Activated B cell treated with CpG ODN at 0.5 μM for 24 hours (primary cell): ENCODE measurements at regions not wholly inside any gene's neighbourhood (a gene's known extent, or its start where the extent isn't known, plus 50 kb on each side); places are given as distances from the start of the nearest gene placed in this dataset.
"Not testable (repeated sequence)": the region's sequence is repeated elsewhere in the genome, so short reads cannot be mapped to it uniquely, and the experiment has no call there.

Experiments
- ATAC-seq: fragments of 200-7000 bp; cut with Tn5 transposase; one replicate; pipeline ENCODE4 v1.10.0; 2021; ENCODE audit warnings: low read depth, mild to moderate bottlenecking, moderate library complexity
- CTCF ChIA-PET: fragments of 350-600 bp; sonication (Branson Sonifier 250); formaldehyde crosslinking; loops from one replicate; lab custom pipeline; 2021; ENCODE audit warnings: antibody characterized with exemption; lab: Charles Lee
- POLR2A ChIA-PET: fragments of 350-600 bp; sonication (Branson Sonifier 250); formaldehyde crosslinking; loops from one replicate; lab custom pipeline; 2021; ENCODE audit warnings: antibody characterized with exemption; lab: Charles Lee
- DNase-seq: peaks from one replicate; pipeline ENCODE4 v3.0.0; 2022
- H3K27ac Mint-ChIP-seq: one replicate; pipeline ENCODE4 v1.8.0; 2020; ENCODE audit warnings: mixed read lengths
- H3K27me3 Mint-ChIP-seq: one replicate; pipeline ENCODE4 v1.8.0; 2021; ENCODE audit warnings: mixed read lengths
- H3K36me3 Mint-ChIP-seq: one replicate; pipeline ENCODE4 v1.8.0; 2021; ENCODE audit warnings: low read depth, mixed read lengths
- H3K4me1 Mint-ChIP-seq: one replicate; pipeline ENCODE4 v1.8.0; 2021; ENCODE audit warnings: mixed read lengths
- H3K4me3 Mint-ChIP-seq: one replicate; pipeline ENCODE4 v1.8.0; 2020; ENCODE audit warnings: mild to moderate bottlenecking, mixed read lengths
- H3K9me3 Mint-ChIP-seq: one replicate; pipeline ENCODE4 v1.8.0; 2020; ENCODE audit warnings: mixed read lengths
- CTCF ChIP-seq: fragments of 200-600 bp; IDR thresholded peaks from one replicate; pipeline ENCODE4 v1.8.0; 2022; ENCODE audit warnings: antibody characterized with exemption, mild to moderate bottlenecking
- intact Hi-C: fragments of 100-400 bp; cut with micrococcal nuclease; formaldehyde crosslinking; loops from one replicate; pipeline ENCODE4 v1.15.1; 2024

- Mint-ChIP-seq H3K27me3 (no peaks in the 10 kb centered on the region), H3K4me1 (no peaks in the 10 kb centered on the region), H3K36me3 (no peaks in the 10 kb centered on the region), H3K27ac (no peak overlapping the region), H3K9me3 (no peaks in the 10 kb centered on the region), H3K4me3 (no peak overlapping the region)
- DNase-seq, result no peak
- intact Hi-C loops, result no loop called here
- TF ChIP-seq CTCF, result no peak
- CTCF ChIA-PET, result no interaction called here
- POLR2A ChIA-PET, result no interaction called here
- no peak for ATAC-seq
Measured at GRCh38 chr11:96567667-96568066, 177.9 kb downstream of the JRKL start.

- no peaks in the 10 kb centered on the region for H3K36me3 Mint-ChIP-seq
- H3K9me3 Mint-ChIP-seq, result no peaks in the 10 kb centered on the region
- H3K27me3 Mint-ChIP-seq, result no peaks in the 10 kb centered on the region
- TF ChIP-seq CTCF, result no peak
- DNase-seq, result no peak
- no peak overlapping the region for H3K4me3 Mint-ChIP-seq
- ChIA-PET CTCF (no interaction called here), POLR2A (no interaction called here)
- no peak overlapping the region for H3K27ac Mint-ChIP-seq
- H3K4me1 Mint-ChIP-seq, result no peaks in the 10 kb centered on the region
- intact Hi-C loops, result no loop called here
- ATAC-seq, result no peak
Measured at GRCh38 chr11:96576383-96576782, 186.6 kb downstream of the JRKL start.

GRCh38 chr11:96578379-96578778 lies 188.6 kb downstream of the JRKL start:
- ChIA-PET POLR2A (no interaction called here), CTCF (no interaction called here)
- Mint-ChIP-seq H3K4me3 (no peak overlapping the region), H3K9me3 (no peaks in the 10 kb centered on the region), H3K36me3 (no peaks in the 10 kb centered on the region), H3K4me1 (no peaks in the 10 kb centered on the region), H3K27ac (no peak overlapping the region), H3K27me3 (no peaks in the 10 kb centered on the region)
- no peak for ATAC-seq
- intact Hi-C loops, result no loop called here
- no peak for DNase-seq
- no peak for TF ChIP-seq CTCF

DNA sequence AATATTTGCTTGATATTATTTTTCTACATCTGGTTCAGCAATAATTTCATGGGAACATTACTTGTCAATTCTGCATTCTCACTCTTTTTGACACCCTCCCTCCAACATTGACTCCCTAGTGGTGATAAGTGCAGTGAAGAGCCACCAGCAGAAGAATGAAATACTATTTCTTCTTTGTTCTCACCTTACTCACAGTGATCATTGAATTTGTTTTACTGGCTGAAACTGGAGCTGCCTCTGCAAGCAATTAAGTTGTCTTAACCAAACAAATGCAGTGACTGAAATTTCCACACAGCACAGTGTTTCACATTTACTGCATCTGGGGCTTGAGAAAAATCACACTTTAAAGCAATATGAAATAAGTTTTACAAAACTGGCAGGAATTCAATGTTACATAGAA lies 189.8 kb downstream of the JRKL start:
- Mint-ChIP-seq H3K27me3 (no peaks in the 10 kb centered on the region), H3K36me3 (no peaks in the 10 kb centered on the region), H3K27ac (no peak overlapping the region), H3K9me3 (no peaks in the 10 kb centered on the region), H3K4me3 (no peak overlapping the region), H3K4me1 (no peaks in the 10 kb centered on the region)
- ChIA-PET CTCF (no interaction called here), POLR2A (no interaction called here)
- intact Hi-C loops, result no loop called here
- DNase-seq (no peak), ATAC-seq (no peak)
- TF ChIP-seq CTCF, result no peak

GRCh38 chr11:96580476-96581040 lies 190.7 kb downstream of the JRKL start:
- ATAC-seq (no peak), DNase-seq (no peak)
- H3K4me1 Mint-ChIP-seq, result no peaks in the 10 kb centered on the region
- CTCF ChIA-PET, result no interaction called here
- intact Hi-C loops, result no loop called here
- H3K27me3 Mint-ChIP-seq, result no peaks in the 10 kb centered on the region
- H3K27ac Mint-ChIP-seq, result no peak overlapping the region
- POLR2A ChIA-PET, result no interaction called here
- no peak for TF ChIP-seq CTCF
- H3K4me3 Mint-ChIP-seq, result no peak overlapping the region
- H3K36me3 Mint-ChIP-seq, result no peaks in the 10 kb centered on the region
- H3K9me3 Mint-ChIP-seq, result no peaks in the 10 kb centered on the region

- CTCF ChIA-PET, H3K36me3 Mint-ChIP-seq, POLR2A ChIA-PET, H3K27me3 Mint-ChIP-seq, DNase-seq, H3K27ac Mint-ChIP-seq, ATAC-seq, H3K9me3 Mint-ChIP-seq, H3K4me3 Mint-ChIP-seq, H3K4me1 Mint-ChIP-seq, intact Hi-C loops: not testable (repeated sequence)
Measured at GRCh38 chr11:96585944-96586880, 196.4 kb downstream of the JRKL start.

- H3K36me3 Mint-ChIP-seq, DNase-seq, H3K4me1 Mint-ChIP-seq, H3K27me3 Mint-ChIP-seq, CTCF ChIA-PET, POLR2A ChIA-PET, intact Hi-C loops, ATAC-seq, H3K27ac Mint-ChIP-seq, H3K9me3 Mint-ChIP-seq, H3K4me3 Mint-ChIP-seq: not testable (repeated sequence)
Measured at GRCh38 chr11:96588793-96589192, 199.0 kb downstream of the JRKL start.
